C4-2B (cell line): ENCODE measurements at regions not wholly inside any gene's neighbourhood (a gene's known extent, or its start where the extent isn't known, plus 50 kb on each side); places are given as distances from the start of the nearest gene placed in this dataset.

Experiments used
- H3K27ac ChIP-seq: fragments of 450-650 bp; 2 replicates; pipeline ENCODE4 v1.5.1; 2017
- ZFX ChIP-seq: fragments of 450-650 bp; IDR thresholded peaks from 2 replicates; pipeline ENCODE4 v1.6.1; 2017
- TF ChIP-seq, protein P1 (sequence below): fragments of 450-650 bp; conservative IDR thresholded peaks from 2 replicates; pipeline ENCODE4 v1.5.1; 2017; ENCODE audit warnings: mild to moderate bottlenecking

DNA sequence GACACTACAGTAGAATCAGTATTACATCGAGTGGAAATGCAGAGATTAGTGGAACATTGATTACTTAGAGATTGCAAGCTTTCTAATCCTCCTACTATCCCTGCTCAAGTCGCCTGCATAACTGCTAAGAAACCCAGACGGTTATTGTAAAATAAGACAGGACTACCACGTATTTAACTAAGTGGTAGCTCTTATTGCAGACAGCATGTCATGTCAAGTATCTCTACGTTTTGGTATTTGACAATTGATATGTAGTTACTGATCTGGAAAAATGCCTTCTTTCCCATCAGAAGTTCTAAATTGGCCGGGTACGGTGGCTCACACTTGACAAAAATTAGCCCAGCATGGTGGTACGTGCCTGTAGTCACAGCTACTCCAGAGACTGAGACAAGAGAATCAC lies 404.1 kb downstream of the CBLN2 start:
- no peak overlapping the region for H3K27ac ChIP-seq
- no peak for TF ChIP-seq ZFX
- TF ChIP-seq, protein P1, sequence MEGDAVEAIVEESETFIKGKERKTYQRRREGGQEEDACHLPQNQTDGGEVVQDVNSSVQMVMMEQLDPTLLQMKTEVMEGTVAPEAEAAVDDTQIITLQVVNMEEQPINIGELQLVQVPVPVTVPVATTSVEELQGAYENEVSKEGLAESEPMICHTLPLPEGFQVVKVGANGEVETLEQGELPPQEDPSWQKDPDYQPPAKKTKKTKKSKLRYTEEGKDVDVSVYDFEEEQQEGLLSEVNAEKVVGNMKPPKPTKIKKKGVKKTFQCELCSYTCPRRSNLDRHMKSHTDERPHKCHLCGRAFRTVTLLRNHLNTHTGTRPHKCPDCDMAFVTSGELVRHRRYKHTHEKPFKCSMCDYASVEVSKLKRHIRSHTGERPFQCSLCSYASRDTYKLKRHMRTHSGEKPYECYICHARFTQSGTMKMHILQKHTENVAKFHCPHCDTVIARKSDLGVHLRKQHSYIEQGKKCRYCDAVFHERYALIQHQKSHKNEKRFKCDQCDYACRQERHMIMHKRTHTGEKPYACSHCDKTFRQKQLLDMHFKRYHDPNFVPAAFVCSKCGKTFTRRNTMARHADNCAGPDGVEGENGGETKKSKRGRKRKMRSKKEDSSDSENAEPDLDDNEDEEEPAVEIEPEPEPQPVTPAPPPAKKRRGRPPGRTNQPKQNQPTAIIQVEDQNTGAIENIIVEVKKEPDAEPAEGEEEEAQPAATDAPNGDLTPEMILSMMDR, result no peak

DNA sequence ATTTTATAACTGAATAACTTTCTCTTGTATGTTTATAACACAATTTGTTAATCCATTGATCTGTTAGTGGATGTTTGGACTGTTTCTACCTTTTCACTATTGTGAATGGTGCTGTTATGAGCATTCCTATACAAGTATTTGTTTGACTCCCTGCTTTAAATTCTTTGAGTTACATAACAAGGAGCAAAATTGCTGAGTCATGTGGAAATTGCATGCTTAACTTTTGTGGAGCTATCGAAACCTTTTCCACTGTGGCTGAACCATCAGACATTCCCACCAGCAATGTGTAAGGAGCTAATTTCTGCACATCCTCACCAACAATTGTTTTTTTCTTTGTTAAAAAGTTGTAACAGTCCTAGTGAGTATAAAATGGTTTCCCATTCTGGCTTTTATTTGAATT lies 415.5 kb downstream of the CBLN2 start:
- no peak overlapping the region for H3K27ac ChIP-seq
- TF ChIP-seq, protein P1, result no peak
- no peak for TF ChIP-seq ZFX

DNA sequence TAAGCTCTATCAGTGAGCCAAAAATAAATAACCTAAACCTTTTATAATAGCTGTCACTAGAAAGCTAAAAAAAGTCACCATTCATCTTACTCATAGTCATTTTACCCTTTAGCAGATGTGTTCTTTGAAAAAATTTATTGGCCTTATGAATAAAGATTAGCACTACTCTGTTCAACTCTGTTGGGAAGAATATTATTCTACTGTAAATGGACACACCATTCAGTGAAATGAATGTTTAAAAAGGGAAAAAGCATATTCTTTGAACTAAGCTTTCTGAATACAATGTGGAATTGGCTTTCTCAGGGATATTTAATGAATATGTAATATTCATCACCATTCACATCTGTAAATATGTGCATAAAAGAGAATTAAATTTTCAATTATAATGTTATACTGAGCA lies 422.0 kb downstream of the CBLN2 start:
- H3K27ac ChIP-seq, result no peak overlapping the region
- TF ChIP-seq ZFX, result no peak
- TF ChIP-seq, protein P1, result no peak

DNA sequence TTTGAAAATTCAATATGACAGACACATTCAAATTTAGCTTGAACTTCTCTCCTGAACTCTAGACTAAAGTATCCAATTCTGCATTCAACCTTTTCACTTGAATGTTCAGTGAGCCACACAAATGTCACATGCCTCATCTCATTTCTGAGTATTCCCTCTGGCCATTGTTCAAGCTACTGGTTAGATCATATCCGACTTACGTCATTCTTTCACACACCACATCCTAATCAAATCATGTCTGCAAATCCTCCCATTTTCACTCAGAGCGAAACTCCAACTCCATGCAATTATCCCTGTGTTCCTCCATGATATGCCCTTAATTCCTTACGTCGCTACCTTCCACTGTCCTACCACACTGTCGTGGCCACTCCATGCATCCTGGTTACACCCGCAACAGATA lies 425.1 kb downstream of the CBLN2 start:
- TF ChIP-seq, protein P1, result no peak
- no peak for TF ChIP-seq ZFX
- H3K27ac ChIP-seq, result no peak overlapping the region

DNA sequence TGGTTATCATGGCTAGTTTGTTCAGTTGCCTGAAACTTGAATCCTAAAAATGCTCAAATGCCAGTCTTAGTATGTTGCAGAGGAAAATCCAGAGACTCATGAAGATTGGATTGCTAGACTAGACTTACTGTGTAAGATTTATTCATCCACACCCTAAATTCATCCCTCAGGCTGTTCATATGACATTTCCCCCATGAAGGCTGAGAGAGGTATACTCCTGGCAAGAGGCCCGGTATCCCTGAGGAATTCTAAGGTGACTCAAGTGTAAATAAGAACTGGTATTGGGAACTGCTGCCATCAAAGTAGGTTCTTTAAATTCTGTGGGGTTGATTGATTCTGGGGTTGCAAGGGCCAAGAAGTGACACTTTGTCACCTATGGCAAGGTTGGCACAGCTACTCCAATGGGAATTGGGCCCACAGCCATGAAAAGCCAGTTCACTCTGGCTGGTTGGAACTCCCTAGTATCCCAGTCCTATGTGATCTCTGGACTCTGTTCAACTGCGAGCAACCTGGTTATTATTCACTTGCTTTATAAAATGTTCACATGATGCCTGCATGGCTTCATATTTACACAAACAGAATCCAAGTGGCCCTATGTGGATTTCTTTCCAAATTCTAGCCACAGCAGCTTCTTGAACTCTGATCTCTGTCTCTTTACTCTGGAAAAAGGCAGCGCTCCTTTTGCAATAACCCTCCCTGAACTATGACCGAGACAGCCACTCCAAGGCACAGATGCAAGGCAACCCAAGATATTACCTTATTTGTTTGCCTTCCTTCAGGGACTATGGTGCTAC lies 429.1 kb downstream of the CBLN2 start:
- TF ChIP-seq, protein P1, result no peak
- no peak for TF ChIP-seq ZFX
- no peak overlapping the region for H3K27ac ChIP-seq

DNA sequence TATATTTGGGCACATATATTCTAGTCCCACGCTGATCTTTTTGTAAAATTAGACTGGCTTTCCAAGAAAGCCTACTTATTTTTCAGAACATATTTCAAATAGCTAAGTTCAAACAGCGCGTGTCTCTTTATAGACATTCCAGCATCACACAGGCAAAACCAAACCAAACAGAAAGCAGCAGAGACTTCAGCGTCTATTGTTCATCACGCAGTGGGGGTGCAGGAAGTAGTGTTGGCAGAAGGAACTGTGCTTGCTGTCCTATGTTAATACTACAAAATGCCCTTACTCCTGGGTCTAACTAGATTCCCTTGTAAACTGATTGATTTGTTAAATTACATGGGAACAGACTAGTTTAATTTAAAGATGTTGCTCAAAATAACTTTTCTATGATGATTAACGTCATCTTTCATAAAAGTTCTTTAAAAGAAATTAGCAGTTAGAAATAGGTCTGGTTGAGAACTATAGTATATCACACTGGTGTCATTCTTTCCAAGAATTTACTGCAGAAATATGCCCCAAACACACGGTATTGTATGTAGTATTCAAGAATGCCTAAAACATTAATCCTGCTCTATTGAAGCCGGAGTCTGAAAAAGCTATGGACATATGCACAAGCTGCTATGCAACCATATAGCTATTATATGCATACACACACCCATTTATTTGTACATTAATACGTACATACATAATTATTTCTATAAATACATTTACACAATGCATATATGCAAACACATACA lies 436.3 kb downstream of the CBLN2 start:
- no peak overlapping the region for H3K27ac ChIP-seq
- TF ChIP-seq ZFX, result no peak

DNA sequence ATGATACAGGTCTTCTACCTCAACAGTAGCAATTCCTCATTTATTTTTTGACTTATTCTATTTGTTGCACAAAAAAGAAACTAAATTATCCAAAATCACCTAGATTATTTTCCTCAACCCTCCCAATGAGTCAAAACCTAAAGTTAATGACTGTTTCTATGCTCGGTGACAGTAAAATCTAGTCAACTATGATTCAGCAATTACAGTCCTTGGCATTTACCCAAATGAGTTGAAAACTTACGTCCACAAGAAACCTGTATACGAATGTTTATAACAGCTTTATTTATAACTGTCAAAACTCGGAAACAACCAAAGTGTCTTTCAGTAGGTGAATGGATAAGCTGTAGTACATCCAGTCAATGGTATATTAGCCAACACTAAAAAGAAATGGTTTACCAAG lies 439.3 kb downstream of the CBLN2 start:
- no peak overlapping the region for H3K27ac ChIP-seq
- TF ChIP-seq, protein P1, result no peak
- TF ChIP-seq ZFX, result no peak
